ENCODE measurements at regions not wholly inside any gene's neighbourhood (a gene's known extent, or its start where the extent isn't known, plus 50 kb on each side); places are given as distances from the start of the nearest gene placed in this dataset.

DNA sequence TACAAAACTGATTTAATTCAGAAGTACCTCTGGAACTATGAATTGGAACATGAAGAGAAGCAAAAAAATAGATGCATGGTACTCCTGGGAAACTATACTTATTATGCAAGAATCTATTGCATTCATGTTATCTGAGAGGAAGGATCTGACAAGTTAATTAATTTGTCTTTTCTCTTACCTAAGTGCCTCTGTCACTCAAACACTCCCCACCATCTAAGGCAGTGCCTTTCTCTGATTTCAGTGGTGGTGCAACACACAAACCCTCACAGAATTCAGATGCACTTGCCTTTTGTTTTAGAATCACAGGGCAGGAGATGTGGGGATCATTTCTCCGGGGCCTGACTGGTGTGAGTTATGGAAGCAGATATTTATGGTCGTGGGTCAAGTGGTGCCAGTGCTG lies 52.5 kb upstream of the C9orf72 start:
- DNase-seq (ENCODE audit: low spot score): no peak

- DNase-seq (ENCODE audit: low spot score): no peak
Measured at GRCh38 chr9:27626244-27627187, 53.2 kb upstream of the C9orf72 start.

DNA sequence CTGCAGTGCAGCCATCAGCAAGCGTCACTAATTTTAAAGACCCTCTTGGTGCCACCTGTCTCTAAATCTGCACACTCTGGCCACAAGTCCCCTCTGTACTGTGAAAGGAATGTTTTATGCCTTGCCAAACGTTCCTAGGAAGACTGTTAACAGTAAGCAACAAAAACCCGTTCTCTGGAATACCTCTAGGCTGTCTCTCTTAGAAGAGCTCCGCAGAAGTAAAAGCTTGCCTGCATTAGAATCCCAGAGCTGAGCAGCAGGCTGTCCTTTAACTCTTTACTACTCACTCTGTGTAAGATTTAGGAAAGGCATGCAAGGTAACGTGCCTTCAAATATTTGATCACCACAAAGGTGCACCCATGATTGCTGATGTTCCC lies 53.9 kb upstream of the C9orf72 start:
- no peak for DNase-seq (ENCODE audit: low spot score)

GRCh38 chr9:27628311-27628710 lies 55.0 kb upstream of the C9orf72 start:
- no peak for DNase-seq (ENCODE audit: low spot score)

GRCh38 chr9:27629425-27629824 lies 56.1 kb upstream of the C9orf72 start:
- DNase-seq (ENCODE audit: low spot score): no peak

DNA sequence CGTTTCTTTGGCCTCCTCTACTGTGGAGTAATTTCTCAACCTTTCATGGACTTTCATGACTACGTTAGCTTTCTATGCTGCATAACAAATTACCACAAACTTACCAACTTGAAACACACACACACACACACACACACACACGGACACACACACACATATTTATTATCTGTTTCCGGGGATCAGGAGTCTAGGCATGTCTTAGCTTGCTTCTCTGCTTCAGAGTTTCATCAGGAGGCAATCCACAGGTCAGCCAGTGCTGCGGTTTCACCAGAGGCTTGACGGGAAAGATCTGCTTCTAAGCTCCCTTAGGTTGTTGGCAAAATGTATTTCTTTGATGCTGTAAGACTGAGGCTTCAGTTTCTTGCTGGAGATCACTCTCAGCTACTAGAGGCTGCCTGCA lies 59.0 kb upstream of the C9orf72 start:
- no peak for DNase-seq (ENCODE audit: low spot score)

- no peak for DNase-seq (ENCODE audit: low spot score)
Measured at GRCh38 chr9:27633764-27634163, 60.5 kb upstream of the C9orf72 start.

DNA sequence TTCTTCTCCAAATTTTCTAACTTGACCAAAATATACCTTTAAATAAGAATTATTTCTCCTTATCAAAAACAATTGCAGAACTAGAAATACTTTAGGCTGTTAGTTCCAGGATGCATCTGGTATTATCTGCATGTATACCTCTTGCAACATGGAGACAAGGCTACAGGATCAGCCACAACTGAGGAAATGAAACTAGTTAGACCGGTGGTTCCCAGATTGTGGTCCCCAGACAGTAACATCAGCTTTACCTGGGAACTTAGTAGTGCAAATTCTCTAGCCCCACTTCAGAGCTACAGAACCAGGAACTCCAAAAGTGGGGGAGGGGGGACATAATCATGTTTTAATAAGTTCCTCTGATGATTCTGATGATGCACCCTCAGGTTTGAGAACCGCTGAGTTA lies 61.6 kb upstream of the C9orf72 start:
- DNase-seq (ENCODE audit: low spot score): no peak

DNA sequence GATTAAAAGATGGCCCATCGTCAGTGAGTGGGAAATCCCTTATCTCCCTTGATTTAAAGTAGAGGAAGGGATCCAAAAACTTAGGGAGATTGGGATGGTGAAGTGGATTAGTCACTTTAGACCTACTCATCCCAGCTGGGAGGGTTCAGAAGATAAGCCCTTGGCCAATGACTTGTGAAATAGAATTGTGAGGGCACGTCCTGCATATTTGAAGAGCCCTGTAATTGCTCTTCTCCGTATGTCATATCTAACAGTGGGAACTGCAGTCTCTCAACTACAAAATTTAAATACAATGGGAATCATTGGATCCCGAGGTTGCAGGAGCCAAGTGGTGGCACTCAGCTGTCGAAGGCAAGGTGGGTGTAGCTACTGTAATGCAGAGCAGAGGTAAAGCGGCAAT lies 65.4 kb upstream of the C9orf72 start:
- DNase-seq (ENCODE audit: low spot score): no peak

GRCh38 chr9:27645161-27645840 lies 72.0 kb upstream of the C9orf72 start:
- DNase-seq (ENCODE audit: low spot score): no peak

DNA sequence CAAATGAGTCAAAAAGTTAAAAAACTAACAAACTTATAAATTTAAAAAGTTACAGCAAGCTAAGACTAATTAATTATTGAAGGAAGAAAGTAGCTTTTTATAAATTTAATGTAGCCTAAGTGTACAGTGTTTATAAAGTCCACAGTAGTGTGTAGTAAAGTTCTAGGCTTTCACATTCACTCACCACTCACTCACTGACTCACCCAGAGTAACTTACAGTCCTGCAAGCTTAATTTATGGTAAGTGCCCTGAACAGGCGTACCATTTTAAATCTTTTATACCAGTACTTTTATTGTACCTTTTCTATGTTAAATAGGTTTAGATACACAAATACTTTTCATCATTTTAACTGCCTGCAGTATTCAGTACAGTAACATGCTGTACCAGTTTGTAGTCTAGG lies 80.0 kb upstream of the C9orf72 start:
- DNase-seq (ENCODE audit: low spot score): no peak

DNA sequence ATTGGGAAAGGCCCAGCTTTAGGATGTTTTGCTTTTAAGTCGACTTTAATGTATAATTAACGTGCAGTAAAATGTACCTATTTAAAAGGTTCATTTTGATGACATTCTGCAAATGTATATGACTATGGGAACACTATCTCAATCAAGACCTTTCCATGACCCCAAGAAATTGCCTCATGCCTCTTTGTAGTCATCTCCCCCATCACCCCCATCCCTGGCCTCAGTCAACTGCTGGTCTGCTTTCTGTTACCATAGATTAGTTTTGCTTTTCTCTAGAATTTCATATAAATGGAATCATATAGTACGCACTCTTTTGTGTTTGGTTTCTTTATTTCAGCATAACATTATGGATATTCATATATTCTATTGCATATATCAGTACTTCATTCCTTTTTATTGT lies 80.7 kb upstream of the C9orf72 start:
- no peak for DNase-seq (ENCODE audit: low spot score)

GRCh38 chr9:27654629-27655285 lies 81.5 kb upstream of the C9orf72 start:
- DNase-seq (ENCODE audit: low spot score): no peak

DNA sequence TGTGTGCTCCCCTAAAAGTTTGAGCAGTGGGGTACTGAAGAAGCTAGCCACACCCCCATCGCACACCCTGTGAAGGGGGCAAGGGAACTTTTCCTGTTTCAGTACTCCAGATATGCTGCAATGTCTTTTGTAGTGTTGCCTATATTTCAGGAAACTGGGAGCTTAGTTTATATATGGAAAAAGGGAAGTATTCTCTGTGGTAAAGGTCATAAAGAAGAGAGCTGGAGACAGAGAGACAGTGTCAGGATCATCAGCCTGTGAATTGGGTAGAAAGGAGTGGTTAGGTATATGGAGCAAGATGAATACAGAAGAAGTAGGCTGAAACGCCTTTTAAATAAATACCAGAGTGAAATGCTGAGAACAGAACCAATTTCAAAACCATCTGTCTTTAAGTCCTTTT lies 82.2 kb upstream of the C9orf72 start:
- DNase-seq (ENCODE audit: low spot score): no peak

DNA sequence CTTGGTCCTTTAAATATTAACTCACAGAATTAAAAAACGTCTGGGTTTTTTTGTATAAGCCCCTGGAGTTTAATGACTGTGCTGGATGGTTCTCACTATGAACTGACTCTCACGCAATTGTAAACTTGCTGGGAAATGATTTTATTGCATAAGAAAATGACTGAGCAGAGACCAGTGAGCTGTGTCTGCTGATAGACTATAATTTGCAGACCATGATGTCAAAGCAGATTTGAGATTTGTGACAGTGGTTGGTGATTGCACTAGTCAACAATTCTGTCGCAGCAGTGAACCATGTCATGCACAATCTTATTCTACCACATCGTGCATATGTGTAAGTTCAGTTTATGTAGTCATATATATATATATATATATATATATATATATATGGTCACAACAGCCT lies 85.7 kb upstream of the C9orf72 start:
- no peak for DNase-seq (ENCODE audit: low spot score)

GRCh38 chr9:27659571-27659970 lies 86.3 kb upstream of the C9orf72 start:
- no peak for DNase-seq (ENCODE audit: low spot score)

GRCh38 chr9:27660148-27660547 lies 86.9 kb upstream of the C9orf72 start:
- DNase-seq (ENCODE audit: low spot score): no peak

- no peak for DNase-seq (ENCODE audit: low spot score)
Measured at GRCh38 chr9:27663526-27663925, 90.2 kb upstream of the C9orf72 start.

DNA sequence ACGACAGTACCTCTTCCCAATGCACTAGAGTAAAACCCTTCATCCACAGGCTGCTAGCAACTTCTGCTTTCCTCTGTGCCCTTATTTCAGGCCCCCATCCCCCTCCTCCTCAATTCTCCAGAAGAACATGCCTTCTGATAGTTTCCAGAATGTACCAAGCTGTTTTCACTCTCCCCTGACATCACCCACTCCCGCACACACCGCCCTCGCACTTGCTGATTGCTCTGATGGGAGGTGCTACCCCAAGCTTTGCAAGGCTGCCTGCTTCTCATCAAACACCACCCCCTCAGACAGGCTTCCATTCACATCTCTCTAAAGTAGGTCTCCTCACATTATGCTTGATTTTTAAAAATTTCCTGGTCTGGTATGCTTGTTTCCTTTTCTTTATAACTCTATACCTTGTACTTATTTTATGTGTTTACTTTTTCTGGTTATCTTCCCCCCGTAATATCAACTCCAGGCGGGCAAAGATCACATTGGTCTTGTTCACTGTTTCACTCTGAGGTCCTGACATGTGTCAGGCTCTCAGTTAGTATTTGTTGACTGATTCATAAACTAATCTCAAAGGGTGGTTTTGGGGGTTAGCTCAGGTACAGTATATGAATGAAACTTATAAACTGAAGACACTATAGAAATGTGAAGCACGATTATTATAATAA lies 91.0 kb upstream of the C9orf72 start:
- DNase-seq (ENCODE audit: low spot score): no peak

- no peak for DNase-seq (ENCODE audit: low spot score)
Measured at GRCh38 chr9:27665136-27665535, 91.9 kb upstream of the C9orf72 start.

DNA sequence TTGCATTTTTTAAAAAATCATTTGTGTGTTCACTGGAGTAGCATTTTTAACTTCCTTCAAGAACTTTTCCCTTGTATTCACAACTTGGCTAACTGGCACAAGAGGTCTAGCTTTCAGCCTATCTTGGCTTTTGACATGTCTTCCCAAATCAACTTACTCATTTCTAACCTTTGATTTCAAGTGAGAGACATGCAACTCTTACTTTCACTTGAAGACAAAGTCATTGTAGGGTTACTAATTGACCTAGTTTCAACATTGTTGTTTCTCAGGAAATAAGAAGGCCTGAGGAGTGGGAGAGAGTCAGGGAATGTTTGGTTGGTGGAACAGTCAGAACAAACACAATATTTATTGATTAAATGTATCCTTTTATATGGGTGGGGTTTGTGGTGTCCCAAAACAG lies 95.0 kb upstream of the C9orf72 start:
- no peak for DNase-seq (ENCODE audit: low spot score)

GRCh38 chr9:27671636-27672035 lies 98.4 kb upstream of the C9orf72 start:
- DNase-seq (ENCODE audit: low spot score): no peak

DNA sequence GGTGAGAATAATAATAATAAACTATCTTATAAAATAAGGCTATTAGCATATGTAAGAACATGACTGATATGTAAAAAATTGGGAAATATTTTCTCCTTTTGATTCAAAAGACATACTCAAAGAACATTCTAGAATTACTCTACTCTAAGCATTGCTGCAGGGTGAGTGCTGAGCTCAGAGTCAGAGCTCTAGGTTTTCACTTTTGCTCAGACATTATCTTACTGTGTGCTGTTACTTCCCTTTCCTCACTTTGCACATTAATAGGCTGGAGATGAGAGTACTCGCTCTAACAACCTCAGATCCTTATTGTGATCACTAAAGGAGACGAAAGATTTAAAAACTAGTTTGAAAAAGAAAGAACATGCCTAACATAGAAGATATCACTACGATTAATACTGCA lies 99.4 kb upstream of the C9orf72 start:
- DNase-seq (ENCODE audit: low spot score): no peak

All from AG20443 (cell line).